ENCODE measurements at regions not wholly inside any gene's neighbourhood (a gene's known extent, or its start where the extent isn't known, plus 50 kb on each side); places are given as distances from the start of the nearest gene placed in this dataset.

DNA sequence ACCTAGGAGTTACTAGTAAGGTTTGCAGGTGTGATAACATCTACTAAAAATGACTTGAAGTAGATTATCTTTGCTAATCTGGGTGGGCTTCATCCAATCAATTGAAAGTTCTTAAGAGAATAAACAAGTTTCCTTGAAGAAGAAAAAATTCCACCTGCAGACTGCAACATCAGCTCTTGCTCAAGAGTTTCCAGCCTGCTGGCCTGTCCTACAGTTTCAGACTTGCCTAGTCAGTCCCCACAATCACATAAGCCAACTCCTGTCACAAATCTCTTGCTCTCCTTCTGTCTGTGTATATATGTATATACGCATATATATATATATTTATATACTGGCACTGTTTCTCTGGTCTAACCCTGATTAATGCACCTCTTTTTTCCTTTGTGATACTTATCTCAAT, 67.3 kb upstream of the ITM2B start:
- TF ChIP-seq POLR2A (IDR thresholded peaks at IDR 0.05) (no peak), EP300 (IDR thresholded peaks at IDR 0.05) (no peak), CTCF (IDR thresholded peaks at IDR 0.05) (no peak)
- WGBS, 2 donors = 93 to 95% methylated on average over 1 of the region's 1 CpG

GRCh38 chr13:48165063-48165462, 67.9 kb upstream of the ITM2B start:
- H3K4me1 ChIP-seq = peaks cover 0 to 22% (median 5%) of the 10 kb centered on the region in 4 donors
- H3K27ac ChIP-seq = no peak overlapping the region
- no peaks in the 10 kb centered on the region for H3K9me3 ChIP-seq
- no peak overlapping the region for H3K4me3 ChIP-seq
- no peaks in the 10 kb centered on the region for H3K27me3 ChIP-seq
- 95 to 100% methylated on average over 1 of the region's 1 CpG for WGBS, 2 donors
- DNase-seq (ENCODE audit: low spot score in 2 of 2) = no peak
- H3K36me3 ChIP-seq = no peaks in the 10 kb centered on the region
- no peak for TF ChIP-seq POLR2A (IDR thresholded peaks at IDR 0.05)

More for the DNA sequence above, 67.3 kb upstream of the ITM2B start:
- no peak overlapping the region for H3K27ac ChIP-seq
- DNase-seq (ENCODE audit: low spot score in 2 of 2) = no peak
- H3K4me1 ChIP-seq = peaks cover 0 to 20% (median 5%) of the 10 kb centered on the region in 4 donors
- no peak overlapping the region for H3K4me3 ChIP-seq
- no peaks in the 10 kb centered on the region for H3K9me3 ChIP-seq
- H3K27me3 ChIP-seq = no peaks in the 10 kb centered on the region
- H3K36me3 ChIP-seq = no peaks in the 10 kb centered on the region

- Histone ChIP-seq H3K4me1 (peaks cover 0 to 27% (median 8%) of the 10 kb centered on the region in 4 donors), H3K27me3 (no peaks in the 10 kb centered on the region), H3K36me3 (no peaks in the 10 kb centered on the region), H3K27ac (peak overlapping the region in 2 of 4 donors; percentile 53 to 85), H3K4me3 (no peak overlapping the region), H3K9me3 (no peaks in the 10 kb centered on the region)
- 75 to 76% methylated on average over 4 of the region's 4 CpGs for WGBS, 2 donors
- DNase-seq (ENCODE audit: low spot score in 2 of 2) = no peak
- TF ChIP-seq CTCF (IDR thresholded peaks at IDR 0.05) (no peak), POLR2A (IDR thresholded peaks at IDR 0.05) (no peak), EP300 (IDR thresholded peaks at IDR 0.05) (no peak)
Measured at GRCh38 chr13:48163061-48163460, 68.2 kb upstream of the MED4 start.

GRCh38 chr13:48162217-48162616, 67.3 kb upstream of the MED4 start:
- Histone ChIP-seq H3K4me1 (peaks cover 0 to 27% (median 8%) of the 10 kb centered on the region in 4 donors), H3K27ac (peak overlapping the region in 2 of 4 donors; percentile 53 to 85), H3K27me3 (no peaks in the 10 kb centered on the region), H3K4me3 (no peak overlapping the region), H3K36me3 (no peaks in the 10 kb centered on the region), H3K9me3 (no peaks in the 10 kb centered on the region)
- DNase-seq (ENCODE audit: low spot score in 2 of 2) = no peak
- TF ChIP-seq POLR2A (IDR thresholded peaks at IDR 0.05) = no peak
- no peak for TF ChIP-seq CTCF (IDR thresholded peaks at IDR 0.05)
- no peak for TF ChIP-seq EP300 (IDR thresholded peaks at IDR 0.05)
- WGBS, 2 donors = 80 to 85% methylated on average over 2 of the region's 2 CpGs

DNA sequence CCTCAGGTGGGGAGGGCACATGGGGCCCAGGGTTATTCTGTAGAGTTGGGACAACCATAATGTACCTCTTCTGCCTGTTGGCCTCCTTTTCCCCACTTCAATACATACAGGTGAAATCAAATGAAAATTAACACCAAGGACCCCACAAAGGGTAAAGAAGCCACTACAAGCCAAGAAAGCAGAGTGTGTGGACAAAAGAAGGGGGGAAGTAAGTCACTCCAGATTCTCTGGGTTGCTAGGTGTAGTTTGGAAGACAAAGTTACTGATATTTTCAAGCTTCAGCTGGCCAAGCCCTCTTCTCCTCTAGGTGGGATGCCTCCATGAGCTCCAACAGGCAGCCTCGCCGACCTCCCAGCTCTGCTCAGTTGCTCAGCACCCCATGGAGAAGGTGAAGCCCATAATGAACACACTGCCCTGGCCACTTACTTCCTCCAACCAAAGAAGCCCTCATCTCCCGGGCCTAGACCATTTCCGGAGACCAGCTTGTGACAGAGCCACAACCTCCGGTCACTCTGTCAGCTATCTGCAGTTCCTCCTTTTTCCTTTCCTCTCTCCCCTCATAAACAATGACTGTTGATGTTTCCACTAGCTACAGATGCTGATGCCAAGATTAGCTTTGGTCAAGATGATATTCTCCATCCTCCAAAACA, 66.8 kb upstream of the MED4 start:
- Histone ChIP-seq H3K4me3 (no peak overlapping the region), H3K36me3 (no peaks in the 10 kb centered on the region), H3K4me1 (peaks cover 0 to 27% (median 8%) of the 10 kb centered on the region in 4 donors), H3K27ac (peak overlapping the region; percentile 32 to 85 (median 78)), H3K27me3 (no peaks in the 10 kb centered on the region), H3K9me3 (no peaks in the 10 kb centered on the region)
- TF ChIP-seq EP300 (IDR thresholded peaks at IDR 0.05) = peak in 1 of 2 donors; percentile 71
- TF ChIP-seq CTCF (IDR thresholded peaks at IDR 0.05) = no peak
- 66 to 77% methylated on average over 5 of the region's 5 CpGs for WGBS, 2 donors
- peak; percentile 29 to 55 for DNase-seq (ENCODE audit: low spot score in 2 of 2)
